ENCODE measurements at regions not wholly inside any gene's neighbourhood (a gene's known extent, or its start where the extent isn't known, plus 50 kb on each side); places are given as distances from the start of the nearest gene placed in this dataset.

DNA sequence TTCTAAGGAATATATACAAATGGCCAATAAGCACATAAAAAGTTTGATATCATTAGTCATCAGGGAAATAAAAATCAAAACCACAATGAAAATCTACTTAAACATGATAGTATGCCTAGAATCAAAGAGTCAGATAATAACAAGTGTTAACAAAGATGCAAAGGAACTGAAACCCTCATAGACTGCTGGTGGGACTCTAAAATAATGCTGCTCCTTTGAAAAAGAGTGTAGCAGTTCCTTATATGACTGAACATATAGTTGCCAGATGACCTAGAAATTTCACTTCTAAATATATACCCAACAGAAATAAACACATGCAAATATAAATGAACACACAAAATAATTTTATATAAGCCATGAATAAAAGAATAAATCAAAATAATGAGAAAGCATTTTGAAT, 205.1 kb upstream of the CTSO start:
- no peak for DNase-seq
- H3K4me3 ChIP-seq, result no peak overlapping the region
- H3K36me3 ChIP-seq, result no peaks in the 10 kb centered on the region
- H3K9me3 ChIP-seq, result no peaks in the 10 kb centered on the region
- intact Hi-C loops (cut with DNase I; ENCODE audit: low total_unique reads), result no loop called here
- no peaks in the 10 kb centered on the region for H3K4me1 ChIP-seq
- TF ChIP-seq POLR2AphosphoS5 (IDR thresholded peaks at IDR 0.05) (no peak), POLR2A (IDR thresholded peaks at IDR 0.05) (no peak)
- TF ChIP-seq, protein P1, sequence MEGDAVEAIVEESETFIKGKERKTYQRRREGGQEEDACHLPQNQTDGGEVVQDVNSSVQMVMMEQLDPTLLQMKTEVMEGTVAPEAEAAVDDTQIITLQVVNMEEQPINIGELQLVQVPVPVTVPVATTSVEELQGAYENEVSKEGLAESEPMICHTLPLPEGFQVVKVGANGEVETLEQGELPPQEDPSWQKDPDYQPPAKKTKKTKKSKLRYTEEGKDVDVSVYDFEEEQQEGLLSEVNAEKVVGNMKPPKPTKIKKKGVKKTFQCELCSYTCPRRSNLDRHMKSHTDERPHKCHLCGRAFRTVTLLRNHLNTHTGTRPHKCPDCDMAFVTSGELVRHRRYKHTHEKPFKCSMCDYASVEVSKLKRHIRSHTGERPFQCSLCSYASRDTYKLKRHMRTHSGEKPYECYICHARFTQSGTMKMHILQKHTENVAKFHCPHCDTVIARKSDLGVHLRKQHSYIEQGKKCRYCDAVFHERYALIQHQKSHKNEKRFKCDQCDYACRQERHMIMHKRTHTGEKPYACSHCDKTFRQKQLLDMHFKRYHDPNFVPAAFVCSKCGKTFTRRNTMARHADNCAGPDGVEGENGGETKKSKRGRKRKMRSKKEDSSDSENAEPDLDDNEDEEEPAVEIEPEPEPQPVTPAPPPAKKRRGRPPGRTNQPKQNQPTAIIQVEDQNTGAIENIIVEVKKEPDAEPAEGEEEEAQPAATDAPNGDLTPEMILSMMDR (IDR thresholded peaks at IDR 0.05 in 8 of 11, conservative IDR thresholded peaks at IDR 0.05 in 3 of 11), result no peak
- H3K27me3 ChIP-seq (replicated peaks in 1 of 7), result no peaks in the 10 kb centered on the region
- no peak overlapping the region for H3K27ac ChIP-seq

DNA sequence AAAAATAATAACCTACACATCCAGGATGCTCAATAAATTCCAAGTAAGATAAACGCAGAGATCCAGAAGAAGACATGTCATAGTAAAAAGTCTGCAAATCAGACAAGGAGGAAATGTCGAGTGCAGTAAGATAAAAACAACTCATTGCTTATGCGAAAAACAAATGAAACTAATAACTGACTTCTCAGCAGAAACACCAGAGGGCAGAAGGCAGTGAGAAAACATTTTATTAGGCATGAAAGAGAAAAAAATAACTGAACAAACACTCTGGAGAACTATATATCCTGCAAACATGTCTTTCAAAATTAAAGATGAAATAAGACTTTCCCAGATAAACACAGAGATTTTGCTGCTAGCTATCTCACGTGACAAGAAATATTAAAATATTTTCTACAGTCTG, 201.3 kb upstream of the CTSO start:
- Histone ChIP-seq H3K27me3 (replicated peaks in 1 of 7) (no peaks in the 10 kb centered on the region), H3K4me1 (no peaks in the 10 kb centered on the region), H3K9me3 (no peaks in the 10 kb centered on the region), H3K27ac (no peak overlapping the region), H3K36me3 (no peaks in the 10 kb centered on the region), H3K4me3 (no peak overlapping the region)
- intact Hi-C loops (cut with DNase I; ENCODE audit: low total_unique reads), result no loop called here
- TF ChIP-seq, protein P1 (IDR thresholded peaks at IDR 0.05 in 8 of 11, conservative IDR thresholded peaks at IDR 0.05 in 3 of 11), result no peak
- TF ChIP-seq POLR2AphosphoS5 (IDR thresholded peaks at IDR 0.05), result no peak
- TF ChIP-seq POLR2A (IDR thresholded peaks at IDR 0.05), result no peak
- DNase-seq, result no peak
- WGBS, 5 donors, result 83 to 92% (median 88%) methylated on average over 4 of the region's 4 CpGs

DNA sequence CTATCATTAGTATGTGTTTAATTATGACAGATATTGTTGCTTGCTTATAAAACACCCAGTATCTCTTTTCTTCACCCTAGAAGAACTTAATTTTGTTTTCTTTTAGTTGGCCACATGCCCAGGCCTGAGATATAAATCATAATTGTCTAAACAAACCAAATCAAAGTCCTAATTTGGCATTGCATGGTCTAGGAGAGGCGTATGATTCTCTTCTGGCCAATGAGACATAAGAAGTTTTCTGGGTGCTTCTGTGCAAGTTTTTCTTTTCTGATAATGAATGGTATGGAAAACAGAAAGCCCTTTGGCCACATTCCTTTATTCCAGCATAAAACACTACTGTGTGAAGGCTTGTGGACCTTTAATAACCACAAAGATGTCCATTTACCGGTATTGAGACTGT, 192.9 kb upstream of the CTSO start:
- TF ChIP-seq, protein P1 (IDR thresholded peaks at IDR 0.05 in 8 of 11, conservative IDR thresholded peaks at IDR 0.05 in 3 of 11), result no peak
- TF ChIP-seq POLR2A (IDR thresholded peaks at IDR 0.05) (no peak), POLR2AphosphoS5 (IDR thresholded peaks at IDR 0.05) (no peak)
- no peaks in the 10 kb centered on the region for H3K27me3 ChIP-seq (replicated peaks in 1 of 7)
- H3K36me3 ChIP-seq, result no peaks in the 10 kb centered on the region
- no peak overlapping the region for H3K4me3 ChIP-seq
- WGBS, 5 donors, result 78 to 87% (median 83%) methylated on average over 2 of the region's 2 CpGs
- no peak overlapping the region for H3K27ac ChIP-seq
- intact Hi-C loops (cut with DNase I; ENCODE audit: low total_unique reads), result no loop called here
- H3K9me3 ChIP-seq, result no peaks in the 10 kb centered on the region
- no peaks in the 10 kb centered on the region for H3K4me1 ChIP-seq
- no peak for DNase-seq

DNA sequence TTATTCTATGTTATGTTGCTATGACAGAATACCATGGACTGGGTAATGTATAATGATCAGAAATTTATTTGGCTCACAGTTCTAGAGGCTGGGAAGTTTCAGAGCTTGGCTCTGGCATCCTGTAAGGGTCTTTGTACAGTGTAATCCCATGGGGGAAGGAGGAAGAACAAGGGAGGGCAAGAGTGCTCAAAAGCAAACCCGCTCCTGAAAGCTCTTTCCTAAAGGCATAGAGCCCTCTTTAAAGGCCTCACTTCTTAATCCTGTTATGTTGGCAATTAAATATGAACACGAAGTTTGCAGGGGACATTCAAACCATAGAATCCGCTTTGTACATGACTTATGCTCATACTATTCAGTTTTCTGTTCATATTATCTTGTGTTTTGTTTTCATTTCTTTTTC, 191.3 kb upstream of the CTSO start:
- Histone ChIP-seq H3K9me3 (no peaks in the 10 kb centered on the region), H3K36me3 (no peaks in the 10 kb centered on the region), H3K4me3 (no peak overlapping the region), H3K27me3 (replicated peaks in 1 of 7) (no peaks in the 10 kb centered on the region), H3K4me1 (no peaks in the 10 kb centered on the region), H3K27ac (no peak overlapping the region)
- TF ChIP-seq POLR2A (IDR thresholded peaks at IDR 0.05), result no peak
- TF ChIP-seq, protein P1 (IDR thresholded peaks at IDR 0.05 in 8 of 11, conservative IDR thresholded peaks at IDR 0.05 in 3 of 11), result no peak
- TF ChIP-seq POLR2AphosphoS5 (IDR thresholded peaks at IDR 0.05), result no peak
- WGBS, 5 donors, result 77 to 94% (median 85%) methylated on average over 3 of the region's 3 CpGs
- intact Hi-C loops (cut with DNase I; ENCODE audit: low total_unique reads), result no loop called here
- DNase-seq, result no peak

Data from spleen (tissue), 11 donors.